A673 (cell line): ENCODE measurements at regions not wholly inside any gene's neighbourhood (a gene's known extent, or its start where the extent isn't known, plus 50 kb on each side); places are given as distances from the start of the nearest gene placed in this dataset.

Source experiments
- BruUV-seq: library from RNA; stranded (reverse); fragments of 400-500 nt; replicated peaks from 2 replicates; lab custom pipeline; 2021; lab: Mats Ljungman, UMichigan
- CTCF ChIA-PET: fragments of 300-600 bp; sonication (Branson Sonifier 250); formaldehyde crosslinking; loops from one replicate; lab custom pipeline; 2022; ENCODE audit warnings: antibody characterized with exemption; lab: Charles Lee
- POLR2A ChIA-PET: fragments of 300-600 bp; sonication (Branson Sonifier 250); formaldehyde crosslinking; loops from one replicate; lab custom pipeline; 2022; ENCODE audit warnings: antibody characterized with exemption; ENCODE audit not compliant: low non-redundant PET; lab: Charles Lee
- DNase-seq: peaks from one replicate; pipeline ENCODE4 v3.0.0-alpha.2; 2015; ENCODE audit warnings: low spot score
- H3K27ac ChIP-seq: fragments of 200-600 bp; sonication (generic); 2 replicates; pipeline ENCODE4 v1.5.1; 2016; ENCODE audit warnings: mixed run types, low read depth, mild to moderate bottlenecking, mixed read lengths, antibody characterized with exemption, low read length; ENCODE audit not compliant: poor library complexity, severe bottlenecking
- H3K27me3 ChIP-seq: fragments of 200-600 bp; sonication (generic); replicated peaks from 2 replicates; pipeline ENCODE4 v1.6.1; 2017; ENCODE audit warnings: mixed run types, low read depth, mild to moderate bottlenecking, mixed read lengths, antibody characterized with exemption, low read length; ENCODE audit not compliant: insufficient read depth, poor library complexity
- H3K36me3 ChIP-seq: fragments of 200-600 bp; sonication (generic); 2 replicates; pipeline ENCODE4 v1.6.1; 2016; ENCODE audit warnings: mixed run types, mild to moderate bottlenecking, mixed read lengths, antibody characterized with exemption, low read length; ENCODE audit not compliant: insufficient read depth, poor library complexity, severe bottlenecking
- H3K4me1 ChIP-seq: fragments of 200-600 bp; sonication (generic); 2 replicates; pipeline ENCODE4 v1.6.1; 2017; ENCODE audit warnings: mixed run types, mild to moderate bottlenecking, mixed read lengths, antibody characterized with exemption, low read length; ENCODE audit not compliant: insufficient read depth, poor library complexity, severe bottlenecking
- H3K4me3 ChIP-seq: fragments of 200-600 bp; sonication (generic); 2 replicates; pipeline ENCODE4 v1.5.1; 2016; ENCODE audit warnings: low read depth, mixed run types, mild to moderate bottlenecking, mixed read lengths, low read length; ENCODE audit not compliant: poor library complexity, severe bottlenecking
- H3K9me3 ChIP-seq: fragments of 200-600 bp; sonication (generic); 2 replicates; pipeline ENCODE4 v1.6.1; 2016; ENCODE audit warnings: mixed run types, low read depth, mild to moderate bottlenecking, mixed read lengths, antibody characterized with exemption, low read length; ENCODE audit not compliant: poor library complexity, severe bottlenecking
- CTCF ChIP-seq: fragments of 300-800, 200-600 bp; sonication (generic); conservative IDR thresholded peaks from 2 replicates; pipeline ENCODE4 v1.5.1; 2017; ENCODE audit warnings: low read depth, mild to moderate bottlenecking, antibody characterized with exemption, low read length, moderate library complexity, mixed read lengths
- EZH2 ChIP-seq: fragments of 200-600 bp; sonication (generic); IDR thresholded peaks from 2 replicates; pipeline ENCODE4 v1.6.1; 2017; ENCODE audit warnings: borderline replicate concordance, low read depth, mild to moderate bottlenecking, mixed read lengths, antibody characterized with exemption, low read length; ENCODE audit not compliant: poor library complexity, severe bottlenecking
- intact Hi-C: fragments of 100-400 bp; cut with micrococcal nuclease; formaldehyde crosslinking; loops from one replicate; pipeline ENCODE4 v1.10.0; 2022; ENCODE audit not compliant: unreplicated experiment

DNA sequence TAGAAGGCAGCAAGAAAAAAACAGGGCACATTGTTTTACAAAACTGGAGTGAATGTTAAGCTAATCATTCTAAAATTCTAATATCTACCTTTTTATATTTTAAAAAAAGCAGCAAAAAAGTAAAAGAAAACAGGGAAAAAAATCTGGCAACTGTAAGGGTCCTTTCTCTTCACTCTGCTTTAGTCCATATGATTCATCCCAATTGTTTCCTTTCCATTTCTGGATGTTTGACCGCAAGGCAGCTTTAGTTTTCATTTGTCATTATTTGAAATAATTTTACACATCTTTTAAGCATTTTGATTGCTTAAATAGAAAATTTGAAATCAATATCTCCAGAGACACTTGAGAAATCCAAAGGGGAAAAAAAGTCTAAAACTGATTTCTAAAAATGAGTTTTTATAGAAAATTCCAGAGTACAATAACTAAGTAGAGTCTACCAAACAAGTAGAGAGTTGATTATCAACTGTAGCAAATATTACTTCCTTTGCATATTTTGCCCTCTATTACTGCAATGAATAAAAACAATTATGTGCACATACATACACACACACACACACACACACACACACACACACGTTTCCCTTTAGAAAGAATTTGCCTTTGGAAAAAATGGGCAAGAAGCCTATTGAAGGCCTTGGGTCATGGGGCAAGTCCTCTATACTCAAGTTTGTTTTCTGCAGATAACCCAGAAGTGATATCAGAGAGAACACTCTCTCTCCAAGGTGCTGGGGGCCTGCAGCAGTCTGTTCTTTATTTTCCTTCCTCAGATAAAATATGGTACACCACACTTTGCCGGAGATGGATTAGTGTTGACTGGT is 259.7 kb downstream of the HACE1 start:
- ChIA-PET POLR2A (no interaction called here), CTCF (no interaction called here)
- H3K27ac ChIP-seq: no peak overlapping the region
- no peak for DNase-seq
- TF ChIP-seq CTCF: no peak
- no peak for TF ChIP-seq EZH2
- intact Hi-C loops: no loop called here
- BruUV-seq: no TSS peak
- no peaks in the 10 kb centered on the region for H3K9me3 ChIP-seq
- peaks cover 72% of the 10 kb centered on the region for H3K4me1 ChIP-seq
- no peaks in the 10 kb centered on the region for H3K36me3 ChIP-seq
- no peak overlapping the region for H3K4me3 ChIP-seq
- no peaks in the 10 kb centered on the region for H3K27me3 ChIP-seq

GRCh38 chr6:104597541-104598050 is 262.1 kb downstream of the HACE1 start:
- DNase-seq: peak; percentile 72
- intact Hi-C loops: loop anchor here (2.0 kb wide), 1 partner anchor 49 kb away; no protein-coding TSS in a partner anchor
- ChIA-PET POLR2A (no interaction called here), CTCF (no interaction called here)
- H3K27me3 ChIP-seq: no peaks in the 10 kb centered on the region
- H3K36me3 ChIP-seq: no peaks in the 10 kb centered on the region
- no peak overlapping the region for H3K4me3 ChIP-seq
- H3K4me1 ChIP-seq: peaks cover 54% of the 10 kb centered on the region
- no TSS peak for BruUV-seq
- no peak for TF ChIP-seq CTCF
- no peak for TF ChIP-seq EZH2
- H3K27ac ChIP-seq: no peak overlapping the region
- H3K9me3 ChIP-seq: no peaks in the 10 kb centered on the region

- H3K27ac ChIP-seq: no peak overlapping the region
- no peak overlapping the region for H3K4me3 ChIP-seq
- intact Hi-C loops: loop anchor here (2.0 kb wide), 1 partner anchor 51 kb away; no protein-coding TSS in a partner anchor
- DNase-seq: no peak
- BruUV-seq: no TSS peak
- no peaks in the 10 kb centered on the region for H3K9me3 ChIP-seq
- POLR2A ChIA-PET: no interaction called here
- H3K27me3 ChIP-seq: no peaks in the 10 kb centered on the region
- H3K36me3 ChIP-seq: no peaks in the 10 kb centered on the region
- TF ChIP-seq EZH2 (no peak), CTCF (no peak)
- CTCF ChIA-PET: no interaction called here
- peaks cover 51% of the 10 kb centered on the region for H3K4me1 ChIP-seq
Observed at GRCh38 chr6:104596091-104596490, 263.6 kb downstream of the HACE1 start.
